ENCODE measurements at regions not wholly inside any gene's neighbourhood (a gene's known extent, or its start where the extent isn't known, plus 50 kb on each side); places are given as distances from the start of the nearest gene placed in this dataset.

DNA sequence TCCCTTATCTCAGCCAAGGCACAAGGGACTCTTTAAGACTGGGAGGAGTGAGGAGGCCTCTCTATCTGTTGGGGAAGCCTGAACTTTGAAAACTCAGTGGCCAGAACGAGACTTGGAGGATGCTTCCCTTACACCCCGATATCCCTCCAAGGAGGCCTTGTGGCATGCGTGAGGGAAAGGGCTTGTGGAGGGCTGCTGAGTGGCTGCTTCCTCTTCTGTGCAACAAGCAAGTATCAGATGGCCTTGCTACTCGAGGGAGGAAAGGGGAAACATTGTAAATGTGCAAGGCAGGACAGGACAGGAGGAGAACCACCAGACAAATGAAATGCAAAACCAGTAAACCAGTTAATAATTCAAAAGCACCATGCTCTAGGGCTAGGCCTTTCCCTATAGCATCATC, 306.5 kb upstream of the MAP3K7 start:
- TF ChIP-seq, protein P1, sequence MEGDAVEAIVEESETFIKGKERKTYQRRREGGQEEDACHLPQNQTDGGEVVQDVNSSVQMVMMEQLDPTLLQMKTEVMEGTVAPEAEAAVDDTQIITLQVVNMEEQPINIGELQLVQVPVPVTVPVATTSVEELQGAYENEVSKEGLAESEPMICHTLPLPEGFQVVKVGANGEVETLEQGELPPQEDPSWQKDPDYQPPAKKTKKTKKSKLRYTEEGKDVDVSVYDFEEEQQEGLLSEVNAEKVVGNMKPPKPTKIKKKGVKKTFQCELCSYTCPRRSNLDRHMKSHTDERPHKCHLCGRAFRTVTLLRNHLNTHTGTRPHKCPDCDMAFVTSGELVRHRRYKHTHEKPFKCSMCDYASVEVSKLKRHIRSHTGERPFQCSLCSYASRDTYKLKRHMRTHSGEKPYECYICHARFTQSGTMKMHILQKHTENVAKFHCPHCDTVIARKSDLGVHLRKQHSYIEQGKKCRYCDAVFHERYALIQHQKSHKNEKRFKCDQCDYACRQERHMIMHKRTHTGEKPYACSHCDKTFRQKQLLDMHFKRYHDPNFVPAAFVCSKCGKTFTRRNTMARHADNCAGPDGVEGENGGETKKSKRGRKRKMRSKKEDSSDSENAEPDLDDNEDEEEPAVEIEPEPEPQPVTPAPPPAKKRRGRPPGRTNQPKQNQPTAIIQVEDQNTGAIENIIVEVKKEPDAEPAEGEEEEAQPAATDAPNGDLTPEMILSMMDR (IDR thresholded peaks at IDR 0.05; ENCODE audit: low read depth, low read length): no peak
- TF ChIP-seq, protein P2, sequence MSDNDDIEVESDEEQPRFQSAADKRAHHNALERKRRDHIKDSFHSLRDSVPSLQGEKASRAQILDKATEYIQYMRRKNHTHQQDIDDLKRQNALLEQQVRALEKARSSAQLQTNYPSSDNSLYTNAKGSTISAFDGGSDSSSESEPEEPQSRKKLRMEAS (IDR thresholded peaks at IDR 0.05; ENCODE audit: low read depth, low read length): no peak
- TF ChIP-seq POLR2A (IDR thresholded peaks at IDR 0.05; ENCODE audit: extremely low read depth, insufficient read length) (no peak), MYC (IDR thresholded peaks at IDR 0.05; ENCODE audit: low read depth, low read length) (no peak)
